Gastroesophageal sphincter (tissue), 3 donors: ENCODE measurements at regions not wholly inside any gene's neighbourhood (a gene's known extent, or its start where the extent isn't known, plus 50 kb on each side); places are given as distances from the start of the nearest gene placed in this dataset.

Experiments used
- CTCF ChIP-seq, 4 experiments: fragments of 200-600 bp in 2 of 4; fragments of 450-650 bp in 2 of 4; sonication (generic) in 1 of 4; IDR thresholded peaks; one replicate each; pipeline ENCODE4 v1.5.1; 2017 to 2019; ENCODE audit warnings: antibody characterized with exemption in 4 of 4, mild to moderate bottlenecking in 2 of 4, moderate library complexity in 2 of 4
- EP300 ChIP-seq: sonication (generic); formaldehyde crosslinking; IDR thresholded peaks from one replicate; pipeline ENCODE4 v1.6.1; 2017; ENCODE audit warnings: antibody characterized with exemption, mild to moderate bottlenecking
- POLR2A ChIP-seq, 2 donors: fragments of 450-650 bp; IDR thresholded peaks; one replicate each; pipeline ENCODE4 v1.6.1; 2017; ENCODE audit warnings: antibody characterized with exemption in 2 of 2, mild to moderate bottlenecking in 2 of 2, moderate library complexity in 1 of 2
- POLR2AphosphoS5 ChIP-seq: sonication (generic); formaldehyde crosslinking; IDR thresholded peaks from one replicate; pipeline ENCODE4 v1.6.1; 2017; ENCODE audit warnings: antibody characterized with exemption

DNA sequence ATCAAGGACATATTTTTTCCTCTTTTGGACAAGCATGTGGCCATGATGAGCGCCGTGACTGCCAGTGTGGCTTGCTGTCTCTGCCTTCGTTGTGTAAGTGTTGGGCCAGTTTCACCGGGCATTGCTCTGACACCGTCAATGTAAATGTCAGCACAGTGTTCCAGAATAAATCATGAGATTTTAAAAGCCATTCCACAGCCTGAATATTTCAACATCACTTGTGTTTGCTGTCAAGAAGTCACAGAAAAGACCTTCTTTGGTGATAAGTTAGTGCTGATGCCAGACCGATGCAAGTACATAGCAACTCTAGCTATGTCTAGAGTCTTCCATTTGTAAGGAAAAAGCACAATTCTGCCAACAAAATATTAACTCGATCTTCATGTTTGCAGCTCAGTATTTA is 467.8 kb downstream of the TBC1D22A start:
- TF ChIP-seq CTCF (IDR thresholded peaks at IDR 0.05) = no peak
- no peak for TF ChIP-seq POLR2A (IDR thresholded peaks at IDR 0.05)
- no peak for TF ChIP-seq EP300
- no peak for TF ChIP-seq POLR2AphosphoS5
